ENCODE measurements at regions not wholly inside any gene's neighbourhood (a gene's known extent, or its start where the extent isn't known, plus 50 kb on each side); places are given as distances from the start of the nearest gene placed in this dataset.

DNA sequence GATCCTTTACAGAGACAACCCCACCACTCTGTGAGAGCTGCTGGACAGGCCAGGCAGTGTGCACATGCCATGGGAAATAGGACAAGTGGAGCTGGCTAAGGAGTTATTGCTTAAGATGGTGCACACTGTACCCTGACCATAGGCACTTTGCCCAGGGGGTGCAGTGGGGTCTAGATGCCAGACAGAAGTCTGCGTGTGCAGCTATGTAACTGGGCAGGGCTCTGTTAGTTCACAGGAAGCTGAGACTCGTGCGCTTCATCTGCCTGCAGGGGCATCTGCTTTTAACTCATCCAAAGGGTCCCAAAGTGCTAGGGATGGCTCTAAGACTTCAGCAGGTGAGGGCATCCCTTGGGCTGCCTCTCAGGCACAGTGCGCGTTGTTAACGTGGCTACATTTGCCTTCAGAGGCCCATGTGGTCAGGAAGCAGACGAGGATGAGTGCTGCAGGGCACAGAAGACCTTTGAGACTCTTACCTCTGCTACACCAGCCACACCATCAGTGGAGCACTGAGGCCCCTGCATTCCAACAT lies 77.7 kb upstream of the GPR26 start:
- TF ChIP-seq, protein P1, sequence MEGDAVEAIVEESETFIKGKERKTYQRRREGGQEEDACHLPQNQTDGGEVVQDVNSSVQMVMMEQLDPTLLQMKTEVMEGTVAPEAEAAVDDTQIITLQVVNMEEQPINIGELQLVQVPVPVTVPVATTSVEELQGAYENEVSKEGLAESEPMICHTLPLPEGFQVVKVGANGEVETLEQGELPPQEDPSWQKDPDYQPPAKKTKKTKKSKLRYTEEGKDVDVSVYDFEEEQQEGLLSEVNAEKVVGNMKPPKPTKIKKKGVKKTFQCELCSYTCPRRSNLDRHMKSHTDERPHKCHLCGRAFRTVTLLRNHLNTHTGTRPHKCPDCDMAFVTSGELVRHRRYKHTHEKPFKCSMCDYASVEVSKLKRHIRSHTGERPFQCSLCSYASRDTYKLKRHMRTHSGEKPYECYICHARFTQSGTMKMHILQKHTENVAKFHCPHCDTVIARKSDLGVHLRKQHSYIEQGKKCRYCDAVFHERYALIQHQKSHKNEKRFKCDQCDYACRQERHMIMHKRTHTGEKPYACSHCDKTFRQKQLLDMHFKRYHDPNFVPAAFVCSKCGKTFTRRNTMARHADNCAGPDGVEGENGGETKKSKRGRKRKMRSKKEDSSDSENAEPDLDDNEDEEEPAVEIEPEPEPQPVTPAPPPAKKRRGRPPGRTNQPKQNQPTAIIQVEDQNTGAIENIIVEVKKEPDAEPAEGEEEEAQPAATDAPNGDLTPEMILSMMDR (IDR thresholded peaks at IDR 0.05), result no peak
- TF ChIP-seq POLR2A (IDR thresholded peaks at IDR 0.05) (no peak), POLR2AphosphoS5 (IDR thresholded peaks at IDR 0.05) (no peak)
